Vagina (tissue), 2 donors: ENCODE measurements at regions not wholly inside any gene's neighbourhood (a gene's known extent, or its start where the extent isn't known, plus 50 kb on each side); places are given as distances from the start of the nearest gene placed in this dataset.

Source experiments
- POLR2A ChIP-seq, 2 donors: fragments of 450-650 bp; IDR thresholded peaks; one replicate each; pipeline ENCODE4 v1.6.1; 2017; ENCODE audit warnings: antibody characterized with exemption in 2 of 2, mild to moderate bottlenecking in 2 of 2, moderate library complexity in 2 of 2
- POLR2AphosphoS5 ChIP-seq, 2 donors: sonication (generic); formaldehyde crosslinking; IDR thresholded peaks; one replicate each; pipeline ENCODE4 v1.9.0; 2017; ENCODE audit warnings: antibody characterized with exemption in 2 of 2, mild to moderate bottlenecking in 2 of 2, low read depth in 1 of 2; ENCODE audit not compliant: insufficient read depth in 1 of 2
- TF ChIP-seq, protein P1 (sequence below), 3 experiments: fragments of 450-650 bp in 2 of 3; fragments of 200-600 bp in 1 of 3; sonication (generic) in 1 of 3; IDR thresholded peaks; one replicate each; pipeline ENCODE4 v1.5.1; 2017 to 2019; ENCODE audit warnings: antibody characterized with exemption in 3 of 3, mild to moderate bottlenecking in 2 of 3, moderate library complexity in 2 of 3

DNA sequence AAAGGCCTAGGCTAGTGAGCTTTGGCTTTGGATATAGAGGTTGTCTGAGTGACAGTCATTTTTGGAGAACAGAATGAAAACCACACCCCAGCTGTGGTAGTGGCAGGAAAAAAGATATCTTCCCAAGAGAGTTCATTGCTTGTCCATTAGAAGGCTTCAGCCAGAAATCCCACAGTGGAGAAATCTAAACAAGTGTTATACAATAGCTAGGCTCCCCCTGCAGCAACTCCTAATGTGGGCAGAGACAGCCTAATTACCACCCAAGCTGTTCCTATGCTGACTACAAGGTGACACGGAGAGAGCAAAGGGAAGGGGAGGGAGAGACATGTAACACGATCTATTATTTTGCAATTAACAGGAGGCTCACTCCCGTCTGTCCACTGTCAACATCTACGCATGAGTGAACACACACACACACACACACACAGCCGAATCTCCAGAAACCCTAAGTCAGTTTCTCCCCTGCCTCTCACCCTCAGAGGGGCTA, 147.5 kb upstream of the TCF21 start:
- TF ChIP-seq POLR2AphosphoS5 (IDR thresholded peaks at IDR 0.05; ENCODE audit: insufficient read depth in 1 of 2, low read depth in 1 of 2) (no peak), POLR2A (IDR thresholded peaks at IDR 0.05) (no peak)
- TF ChIP-seq, protein P1, sequence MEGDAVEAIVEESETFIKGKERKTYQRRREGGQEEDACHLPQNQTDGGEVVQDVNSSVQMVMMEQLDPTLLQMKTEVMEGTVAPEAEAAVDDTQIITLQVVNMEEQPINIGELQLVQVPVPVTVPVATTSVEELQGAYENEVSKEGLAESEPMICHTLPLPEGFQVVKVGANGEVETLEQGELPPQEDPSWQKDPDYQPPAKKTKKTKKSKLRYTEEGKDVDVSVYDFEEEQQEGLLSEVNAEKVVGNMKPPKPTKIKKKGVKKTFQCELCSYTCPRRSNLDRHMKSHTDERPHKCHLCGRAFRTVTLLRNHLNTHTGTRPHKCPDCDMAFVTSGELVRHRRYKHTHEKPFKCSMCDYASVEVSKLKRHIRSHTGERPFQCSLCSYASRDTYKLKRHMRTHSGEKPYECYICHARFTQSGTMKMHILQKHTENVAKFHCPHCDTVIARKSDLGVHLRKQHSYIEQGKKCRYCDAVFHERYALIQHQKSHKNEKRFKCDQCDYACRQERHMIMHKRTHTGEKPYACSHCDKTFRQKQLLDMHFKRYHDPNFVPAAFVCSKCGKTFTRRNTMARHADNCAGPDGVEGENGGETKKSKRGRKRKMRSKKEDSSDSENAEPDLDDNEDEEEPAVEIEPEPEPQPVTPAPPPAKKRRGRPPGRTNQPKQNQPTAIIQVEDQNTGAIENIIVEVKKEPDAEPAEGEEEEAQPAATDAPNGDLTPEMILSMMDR (IDR thresholded peaks at IDR 0.05) = no peak
